ENCODE measurements at regions not wholly inside any gene's neighbourhood (a gene's known extent, or its start where the extent isn't known, plus 50 kb on each side); places are given as distances from the start of the nearest gene placed in this dataset.

- no TSS peak for BruUV-seq (replicated peaks)
- peaks cover 6% of the 10 kb centered on the region for H3K27me3 ChIP-seq (replicated peaks; ENCODE audit: insufficient read depth, low read depth, low read length, poor library complexity)
- no peak overlapping the region for H3K4me3 ChIP-seq (ENCODE audit: low read depth, low read length, poor library complexity, severe bottlenecking)
- H3K4me1 ChIP-seq (ENCODE audit: insufficient read depth, low read length, poor library complexity, severe bottlenecking) = no peaks in the 10 kb centered on the region
- ChIA-PET CTCF (no interaction called here), POLR2A (ENCODE audit: low non-redundant PET) (no interaction called here)
- no peak overlapping the region for H3K27ac ChIP-seq (ENCODE audit: low read depth, low read length, poor library complexity, severe bottlenecking)
- intact Hi-C loops (cut with micrococcal nuclease; ENCODE audit: unreplicated experiment) = no loop called here
- TF ChIP-seq, protein P1, sequence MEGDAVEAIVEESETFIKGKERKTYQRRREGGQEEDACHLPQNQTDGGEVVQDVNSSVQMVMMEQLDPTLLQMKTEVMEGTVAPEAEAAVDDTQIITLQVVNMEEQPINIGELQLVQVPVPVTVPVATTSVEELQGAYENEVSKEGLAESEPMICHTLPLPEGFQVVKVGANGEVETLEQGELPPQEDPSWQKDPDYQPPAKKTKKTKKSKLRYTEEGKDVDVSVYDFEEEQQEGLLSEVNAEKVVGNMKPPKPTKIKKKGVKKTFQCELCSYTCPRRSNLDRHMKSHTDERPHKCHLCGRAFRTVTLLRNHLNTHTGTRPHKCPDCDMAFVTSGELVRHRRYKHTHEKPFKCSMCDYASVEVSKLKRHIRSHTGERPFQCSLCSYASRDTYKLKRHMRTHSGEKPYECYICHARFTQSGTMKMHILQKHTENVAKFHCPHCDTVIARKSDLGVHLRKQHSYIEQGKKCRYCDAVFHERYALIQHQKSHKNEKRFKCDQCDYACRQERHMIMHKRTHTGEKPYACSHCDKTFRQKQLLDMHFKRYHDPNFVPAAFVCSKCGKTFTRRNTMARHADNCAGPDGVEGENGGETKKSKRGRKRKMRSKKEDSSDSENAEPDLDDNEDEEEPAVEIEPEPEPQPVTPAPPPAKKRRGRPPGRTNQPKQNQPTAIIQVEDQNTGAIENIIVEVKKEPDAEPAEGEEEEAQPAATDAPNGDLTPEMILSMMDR (conservative IDR thresholded peaks at IDR 0.05; ENCODE audit: low read depth, low read length) = no peak
- no peak for TF ChIP-seq EZH2 (IDR thresholded peaks at IDR 0.05; ENCODE audit: borderline replicate concordance, low read depth, low read length, poor library complexity, severe bottlenecking)
- no peak for DNase-seq (ENCODE audit: low spot score)
- no peaks in the 10 kb centered on the region for H3K36me3 ChIP-seq (ENCODE audit: insufficient read depth, low read length, poor library complexity, severe bottlenecking)
- H3K9me3 ChIP-seq (ENCODE audit: low read depth, low read length, poor library complexity, severe bottlenecking) = no peaks in the 10 kb centered on the region
Measured at GRCh38 chr10:118114992-118115391, 68.3 kb upstream of the RAB11FIP2 start.

GRCh38 chr10:118112543-118113125, 65.9 kb upstream of the RAB11FIP2 start:
- H3K4me1 ChIP-seq (ENCODE audit: insufficient read depth, low read length, poor library complexity, severe bottlenecking) = no peaks in the 10 kb centered on the region
- peaks cover 28% of the 10 kb centered on the region for H3K27me3 ChIP-seq (replicated peaks; ENCODE audit: insufficient read depth, low read depth, low read length, poor library complexity)
- intact Hi-C loops (cut with micrococcal nuclease; ENCODE audit: unreplicated experiment) = no loop called here
- no peak for DNase-seq (ENCODE audit: low spot score)
- H3K36me3 ChIP-seq (ENCODE audit: insufficient read depth, low read length, poor library complexity, severe bottlenecking) = no peaks in the 10 kb centered on the region
- no peak overlapping the region for H3K27ac ChIP-seq (ENCODE audit: low read depth, low read length, poor library complexity, severe bottlenecking)
- no peaks in the 10 kb centered on the region for H3K9me3 ChIP-seq (ENCODE audit: low read depth, low read length, poor library complexity, severe bottlenecking)
- no peak overlapping the region for H3K4me3 ChIP-seq (ENCODE audit: low read depth, low read length, poor library complexity, severe bottlenecking)
- BruUV-seq (replicated peaks) = no TSS peak
- TF ChIP-seq, protein P1 (conservative IDR thresholded peaks at IDR 0.05; ENCODE audit: low read depth, low read length) = no peak
- no peak for TF ChIP-seq EZH2 (IDR thresholded peaks at IDR 0.05; ENCODE audit: borderline replicate concordance, low read depth, low read length, poor library complexity, severe bottlenecking)
- CTCF ChIA-PET = no interaction called here
- POLR2A ChIA-PET (ENCODE audit: low non-redundant PET) = no interaction called here

DNA sequence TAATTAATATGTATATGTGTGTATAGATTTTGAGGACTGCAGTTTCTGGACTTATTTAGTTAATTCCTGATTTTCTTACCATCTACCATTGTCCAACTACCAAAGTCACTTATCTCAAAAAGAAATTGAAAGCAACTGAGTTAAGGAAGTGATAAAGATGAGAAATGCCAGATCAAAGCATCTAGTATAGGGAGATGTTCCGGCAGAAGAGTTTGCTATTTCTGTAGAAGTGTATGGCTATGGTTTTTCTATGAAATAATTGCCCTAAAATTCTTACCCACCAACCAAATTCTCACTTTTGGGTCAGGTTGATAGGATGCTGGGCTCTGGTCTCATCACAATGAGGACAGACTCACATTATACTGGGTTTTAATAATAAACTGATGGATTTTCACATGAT, 64.0 kb upstream of the RAB11FIP2 start:
- intact Hi-C loops (cut with micrococcal nuclease; ENCODE audit: unreplicated experiment) = no loop called here
- no TSS peak for BruUV-seq (replicated peaks)
- H3K27me3 ChIP-seq (replicated peaks; ENCODE audit: insufficient read depth, low read depth, low read length, poor library complexity) = peaks cover 43% of the 10 kb centered on the region
- H3K27ac ChIP-seq (ENCODE audit: low read depth, low read length, poor library complexity, severe bottlenecking) = no peak overlapping the region
- POLR2A ChIA-PET (ENCODE audit: low non-redundant PET) = no interaction called here
- CTCF ChIA-PET = no interaction called here
- H3K36me3 ChIP-seq (ENCODE audit: insufficient read depth, low read length, poor library complexity, severe bottlenecking) = no peaks in the 10 kb centered on the region
- H3K9me3 ChIP-seq (ENCODE audit: low read depth, low read length, poor library complexity, severe bottlenecking) = no peaks in the 10 kb centered on the region
- H3K4me1 ChIP-seq (ENCODE audit: insufficient read depth, low read length, poor library complexity, severe bottlenecking) = no peaks in the 10 kb centered on the region
- no peak overlapping the region for H3K4me3 ChIP-seq (ENCODE audit: low read depth, low read length, poor library complexity, severe bottlenecking)
- no peak for DNase-seq (ENCODE audit: low spot score)
- TF ChIP-seq, protein P1 (conservative IDR thresholded peaks at IDR 0.05; ENCODE audit: low read depth, low read length) = no peak
- no peak for TF ChIP-seq EZH2 (IDR thresholded peaks at IDR 0.05; ENCODE audit: borderline replicate concordance, low read depth, low read length, poor library complexity, severe bottlenecking)

Data from A673 (cell line).